ENCODE measurements at regions not wholly inside any gene's neighbourhood (a gene's known extent, or its start where the extent isn't known, plus 50 kb on each side); places are given as distances from the start of the nearest gene placed in this dataset.

DNA sequence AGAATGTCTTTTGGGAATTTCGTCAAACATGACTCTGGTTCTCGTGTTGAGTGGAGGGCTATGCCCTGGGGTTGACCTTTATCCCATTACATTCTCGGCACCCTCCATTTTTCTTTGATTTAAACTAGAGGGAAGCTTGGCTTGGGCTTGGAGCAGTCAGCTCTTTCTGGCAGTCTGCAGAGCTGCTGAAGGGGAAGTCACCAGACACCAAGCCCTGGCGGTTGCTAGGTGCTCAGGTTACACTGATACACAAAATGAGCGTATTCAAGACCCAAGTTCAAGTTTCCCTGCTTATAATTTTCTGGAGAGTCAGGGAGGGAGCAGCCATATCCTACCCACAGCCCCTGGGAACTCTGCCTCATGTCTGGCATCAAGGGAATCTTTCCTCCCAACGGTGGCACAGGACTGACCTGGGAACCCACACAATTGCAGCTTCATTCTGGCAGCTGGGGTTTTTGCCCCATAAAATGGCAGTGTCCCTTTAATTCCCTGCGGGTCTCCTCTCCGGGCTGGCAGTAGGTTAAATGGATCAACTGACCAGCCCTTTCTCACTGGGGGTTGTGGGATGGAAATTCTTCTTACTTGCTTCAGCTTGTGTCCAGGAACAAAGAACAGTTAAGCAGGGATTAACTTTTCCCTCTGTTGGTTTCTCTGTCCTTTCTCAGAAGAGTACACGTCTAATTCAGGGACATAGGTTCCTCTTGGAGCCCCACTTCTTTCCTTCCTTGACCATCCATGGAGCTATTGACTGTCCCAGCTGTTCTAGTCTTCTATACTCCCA, 110.0 kb upstream of the DLG1 start:
- TF ChIP-seq EZH2 (IDR thresholded peaks at IDR 0.05; ENCODE audit: insufficient read depth, poor library complexity, severe bottlenecking) (no peak), EZH2phosphoT487 (IDR thresholded peaks at IDR 0.05; ENCODE audit: insufficient read depth, low read depth) (no peak)
- Histone ChIP-seq H3K36me3 (ENCODE audit: low read depth) (no peaks in the 10 kb centered on the region), H3K4me2 (ENCODE audit: unreplicated experiment) (no peak overlapping the region), H3K9me2 (ENCODE audit: insufficient read depth) (no peaks in the 10 kb centered on the region), H3F3A (ENCODE audit: insufficient read depth) (no peaks in the 10 kb centered on the region), H3K9me3 (ENCODE audit: low read depth) (no peaks in the 10 kb centered on the region), H3K79me2 (ENCODE audit: insufficient read depth) (no peaks in the 10 kb centered on the region), H4K20me1 (ENCODE audit: insufficient read depth) (no peaks in the 10 kb centered on the region), H3K27me3 (replicated peaks; ENCODE audit: insufficient read depth) (peaks cover 16% of the 10 kb centered on the region), H3K4me3 (no peak overlapping the region), H2AFZ (no peak overlapping the region), H3K27ac (no peak overlapping the region), H3K9ac (no peak overlapping the region), H3K4me1 (ENCODE audit: insufficient read depth) (no peaks in the 10 kb centered on the region)
- in situ Hi-C loops (cut with MboI), result no loop called here
- WGBS, 2 experiments (ENCODE audit: low coverage in 1 of 2, low lambda C conversion rate in 2 of 2, missing lambda C conversion rate in 2 of 2), result 40 to 52% methylated on average over 9 of the region's 9 CpGs
- DNase-seq, result no peak

DNA sequence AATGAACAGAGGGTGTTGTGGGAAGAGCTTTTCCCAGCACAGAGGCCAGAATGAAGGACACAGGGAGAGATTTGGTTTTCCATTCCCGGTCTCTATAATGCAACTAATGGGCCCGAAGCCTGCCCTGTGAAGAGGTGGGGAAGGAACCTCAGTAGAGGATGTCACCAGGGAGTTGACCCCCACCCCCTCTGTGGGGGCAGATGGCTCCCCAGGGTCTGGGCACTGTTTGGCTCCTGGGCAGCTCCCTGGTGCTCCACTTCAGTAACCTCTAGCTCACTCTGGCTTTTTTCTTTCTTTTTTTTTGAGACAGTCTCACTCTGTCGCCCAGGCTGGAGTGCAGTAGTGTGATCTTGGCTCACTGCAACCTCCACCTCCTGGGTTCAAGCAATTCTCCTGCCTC, 109.1 kb upstream of the DLG1 start:
- DNase-seq, result no peak
- H3K27me3 ChIP-seq (replicated peaks; ENCODE audit: insufficient read depth), result peaks cover 16% of the 10 kb centered on the region
- no peaks in the 10 kb centered on the region for H3K9me2 ChIP-seq (ENCODE audit: insufficient read depth)
- no peaks in the 10 kb centered on the region for H3K4me1 ChIP-seq (ENCODE audit: insufficient read depth)
- H3K79me2 ChIP-seq (ENCODE audit: insufficient read depth), result no peaks in the 10 kb centered on the region
- H2AFZ ChIP-seq, result no peak overlapping the region
- no peak overlapping the region for H3K27ac ChIP-seq
- TF ChIP-seq EZH2phosphoT487 (IDR thresholded peaks at IDR 0.05; ENCODE audit: insufficient read depth, low read depth), result no peak
- TF ChIP-seq EZH2 (IDR thresholded peaks at IDR 0.05; ENCODE audit: insufficient read depth, poor library complexity, severe bottlenecking), result no peak
- H3K4me3 ChIP-seq, result no peak overlapping the region
- 32 to 45% methylated on average over 3 of the region's 3 CpGs for WGBS, 2 experiments (ENCODE audit: low coverage in 1 of 2, low lambda C conversion rate in 2 of 2, missing lambda C conversion rate in 2 of 2)
- no peaks in the 10 kb centered on the region for H3F3A ChIP-seq (ENCODE audit: insufficient read depth)
- no peaks in the 10 kb centered on the region for H3K36me3 ChIP-seq (ENCODE audit: low read depth)
- H3K9me3 ChIP-seq (ENCODE audit: low read depth), result no peaks in the 10 kb centered on the region
- no peaks in the 10 kb centered on the region for H4K20me1 ChIP-seq (ENCODE audit: insufficient read depth)
- H3K4me2 ChIP-seq (ENCODE audit: unreplicated experiment), result no peak overlapping the region
- H3K9ac ChIP-seq, result no peak overlapping the region
- in situ Hi-C loops (cut with MboI), result no loop called here

DNA sequence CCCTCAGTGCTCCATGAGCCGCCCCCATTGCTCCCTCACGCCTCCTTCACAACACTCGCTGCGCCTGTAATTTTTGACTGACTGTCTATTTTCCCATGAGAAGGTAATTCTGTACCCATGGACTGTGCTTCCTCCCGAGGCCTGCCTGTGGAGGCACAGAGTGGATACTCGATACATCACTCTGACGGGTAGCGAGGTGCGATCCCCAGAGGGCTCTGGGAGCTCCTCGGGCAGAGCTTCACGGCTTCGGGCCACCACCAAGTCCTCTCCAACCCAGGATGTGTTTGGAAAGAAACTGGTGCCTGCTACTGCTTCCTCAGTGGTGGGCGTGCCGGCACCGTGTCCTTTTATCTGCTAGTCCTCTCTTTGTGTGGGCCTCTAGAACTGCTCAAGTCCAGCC, 108.6 kb upstream of the DLG1 start:
- H3K27me3 ChIP-seq (replicated peaks; ENCODE audit: insufficient read depth), result peaks cover 16% of the 10 kb centered on the region
- H3K4me2 ChIP-seq (ENCODE audit: unreplicated experiment), result no peak overlapping the region
- 64 to 67% methylated on average over 15 of the region's 15 CpGs for WGBS, 2 experiments (ENCODE audit: low coverage in 1 of 2, low lambda C conversion rate in 2 of 2, missing lambda C conversion rate in 2 of 2)
- H3K36me3 ChIP-seq (ENCODE audit: low read depth), result no peaks in the 10 kb centered on the region
- H3K4me1 ChIP-seq (ENCODE audit: insufficient read depth), result no peaks in the 10 kb centered on the region
- H4K20me1 ChIP-seq (ENCODE audit: insufficient read depth), result no peaks in the 10 kb centered on the region
- DNase-seq, result no peak
- H2AFZ ChIP-seq, result no peak overlapping the region
- H3K27ac ChIP-seq, result no peak overlapping the region
- no peaks in the 10 kb centered on the region for H3F3A ChIP-seq (ENCODE audit: insufficient read depth)
- TF ChIP-seq EZH2phosphoT487 (IDR thresholded peaks at IDR 0.05; ENCODE audit: insufficient read depth, low read depth) (no peak), EZH2 (IDR thresholded peaks at IDR 0.05; ENCODE audit: insufficient read depth, poor library complexity, severe bottlenecking) (no peak)
- no peaks in the 10 kb centered on the region for H3K9me2 ChIP-seq (ENCODE audit: insufficient read depth)
- no peak overlapping the region for H3K9ac ChIP-seq
- in situ Hi-C loops (cut with MboI), result no loop called here
- no peaks in the 10 kb centered on the region for H3K79me2 ChIP-seq (ENCODE audit: insufficient read depth)
- H3K4me3 ChIP-seq, result no peak overlapping the region
- H3K9me3 ChIP-seq (ENCODE audit: low read depth), result no peaks in the 10 kb centered on the region

DNA sequence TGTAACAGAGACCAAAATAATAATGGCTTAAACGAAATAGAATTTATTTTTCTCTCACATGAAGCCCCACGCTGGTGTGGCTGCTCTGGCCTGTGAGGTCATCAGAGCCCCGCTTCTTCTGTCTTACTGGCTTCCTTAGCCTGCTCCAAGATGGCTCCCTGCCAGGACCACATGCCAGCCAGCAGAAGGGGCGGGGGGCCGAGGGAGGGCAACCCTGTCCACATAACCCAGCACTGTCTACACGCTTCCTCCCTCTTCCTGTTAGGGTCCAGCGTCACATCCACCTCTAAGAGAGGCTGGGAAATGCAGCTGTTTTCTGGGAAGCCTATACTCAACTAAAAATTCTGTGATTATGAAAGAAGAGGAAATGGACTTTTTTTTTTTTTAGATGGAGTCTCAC, 107.9 kb upstream of the DLG1 start:
- in situ Hi-C loops (cut with MboI), result no loop called here
- Histone ChIP-seq H2AFZ (no peak overlapping the region), H3K4me3 (no peak overlapping the region), H3K9me2 (ENCODE audit: insufficient read depth) (no peaks in the 10 kb centered on the region), H3K4me2 (ENCODE audit: unreplicated experiment) (no peak overlapping the region), H3K79me2 (ENCODE audit: insufficient read depth) (no peaks in the 10 kb centered on the region), H3K27me3 (replicated peaks; ENCODE audit: insufficient read depth) (peaks cover 16% of the 10 kb centered on the region), H3K27ac (no peak overlapping the region), H3F3A (ENCODE audit: insufficient read depth) (no peaks in the 10 kb centered on the region), H3K9me3 (ENCODE audit: low read depth) (no peaks in the 10 kb centered on the region), H3K4me1 (ENCODE audit: insufficient read depth) (no peaks in the 10 kb centered on the region), H3K36me3 (ENCODE audit: low read depth) (no peaks in the 10 kb centered on the region), H3K9ac (no peak overlapping the region), H4K20me1 (ENCODE audit: insufficient read depth) (no peaks in the 10 kb centered on the region)
- no peak for TF ChIP-seq EZH2 (IDR thresholded peaks at IDR 0.05; ENCODE audit: insufficient read depth, poor library complexity, severe bottlenecking)
- TF ChIP-seq EZH2phosphoT487 (IDR thresholded peaks at IDR 0.05; ENCODE audit: insufficient read depth, low read depth), result no peak
- 40 to 44% methylated on average over 7 of the region's 7 CpGs for WGBS, 2 experiments (ENCODE audit: low coverage in 1 of 2, low lambda C conversion rate in 2 of 2, missing lambda C conversion rate in 2 of 2)
- no peak for DNase-seq
